A673 (cell line): ENCODE measurements at regions not wholly inside any gene's neighbourhood (a gene's known extent, or its start where the extent isn't known, plus 50 kb on each side); places are given as distances from the start of the nearest gene placed in this dataset.

Experiments used
- BruUV-seq: library from RNA; stranded (reverse); fragments of 400-500 nt; replicated peaks from 2 replicates; lab custom pipeline; 2021; lab: Mats Ljungman, UMichigan
- CTCF ChIA-PET: fragments of 300-600 bp; sonication (Branson Sonifier 250); formaldehyde crosslinking; loops from one replicate; lab custom pipeline; 2022; ENCODE audit warnings: antibody characterized with exemption; lab: Charles Lee
- POLR2A ChIA-PET: fragments of 300-600 bp; sonication (Branson Sonifier 250); formaldehyde crosslinking; loops from one replicate; lab custom pipeline; 2022; ENCODE audit warnings: antibody characterized with exemption; ENCODE audit not compliant: low non-redundant PET; lab: Charles Lee
- DNase-seq: peaks from one replicate; pipeline ENCODE4 v3.0.0-alpha.2; 2015; ENCODE audit warnings: low spot score
- H3K27ac ChIP-seq: fragments of 200-600 bp; sonication (generic); 2 replicates; pipeline ENCODE4 v1.5.1; 2016; ENCODE audit warnings: mixed run types, low read depth, mild to moderate bottlenecking, mixed read lengths, antibody characterized with exemption, low read length; ENCODE audit not compliant: poor library complexity, severe bottlenecking
- H3K27me3 ChIP-seq: fragments of 200-600 bp; sonication (generic); replicated peaks from 2 replicates; pipeline ENCODE4 v1.6.1; 2017; ENCODE audit warnings: mixed run types, low read depth, mild to moderate bottlenecking, mixed read lengths, antibody characterized with exemption, low read length; ENCODE audit not compliant: insufficient read depth, poor library complexity
- H3K36me3 ChIP-seq: fragments of 200-600 bp; sonication (generic); 2 replicates; pipeline ENCODE4 v1.6.1; 2016; ENCODE audit warnings: mixed run types, mild to moderate bottlenecking, mixed read lengths, antibody characterized with exemption, low read length; ENCODE audit not compliant: insufficient read depth, poor library complexity, severe bottlenecking
- H3K4me1 ChIP-seq: fragments of 200-600 bp; sonication (generic); 2 replicates; pipeline ENCODE4 v1.6.1; 2017; ENCODE audit warnings: mixed run types, mild to moderate bottlenecking, mixed read lengths, antibody characterized with exemption, low read length; ENCODE audit not compliant: insufficient read depth, poor library complexity, severe bottlenecking
- H3K4me3 ChIP-seq: fragments of 200-600 bp; sonication (generic); 2 replicates; pipeline ENCODE4 v1.5.1; 2016; ENCODE audit warnings: low read depth, mixed run types, mild to moderate bottlenecking, mixed read lengths, low read length; ENCODE audit not compliant: poor library complexity, severe bottlenecking
- H3K9me3 ChIP-seq: fragments of 200-600 bp; sonication (generic); 2 replicates; pipeline ENCODE4 v1.6.1; 2016; ENCODE audit warnings: mixed run types, low read depth, mild to moderate bottlenecking, mixed read lengths, antibody characterized with exemption, low read length; ENCODE audit not compliant: poor library complexity, severe bottlenecking
- CTCF ChIP-seq: fragments of 300-800, 200-600 bp; sonication (generic); conservative IDR thresholded peaks from 2 replicates; pipeline ENCODE4 v1.5.1; 2017; ENCODE audit warnings: low read depth, mild to moderate bottlenecking, antibody characterized with exemption, low read length, moderate library complexity, mixed read lengths
- EZH2 ChIP-seq: fragments of 200-600 bp; sonication (generic); IDR thresholded peaks from 2 replicates; pipeline ENCODE4 v1.6.1; 2017; ENCODE audit warnings: borderline replicate concordance, low read depth, mild to moderate bottlenecking, mixed read lengths, antibody characterized with exemption, low read length; ENCODE audit not compliant: poor library complexity, severe bottlenecking
- intact Hi-C: fragments of 100-400 bp; cut with micrococcal nuclease; formaldehyde crosslinking; loops from one replicate; pipeline ENCODE4 v1.10.0; 2022; ENCODE audit not compliant: unreplicated experiment

DNA sequence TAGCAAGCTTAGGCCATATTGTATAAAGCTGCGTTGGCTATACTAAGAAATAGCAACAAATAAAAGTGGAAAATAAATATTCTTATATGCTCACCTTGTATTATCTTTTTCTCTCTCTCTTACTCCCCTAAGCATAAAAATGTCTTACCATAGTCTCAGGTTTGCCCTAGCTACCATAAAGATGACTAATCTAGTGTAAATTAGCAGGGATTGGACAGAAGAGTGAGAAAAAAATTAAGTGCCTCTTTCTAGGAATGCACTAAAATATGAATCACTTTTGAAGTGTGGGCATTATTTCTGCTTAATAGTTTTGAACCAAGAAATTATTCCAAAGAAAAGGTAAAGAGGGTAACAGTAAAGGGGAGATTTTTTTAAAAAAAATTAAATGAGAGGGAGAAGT, 201.3 kb downstream of the HINT1 start:
- no peaks in the 10 kb centered on the region for H3K9me3 ChIP-seq
- no TSS peak for BruUV-seq
- H3K4me3 ChIP-seq, result no peak overlapping the region
- no peaks in the 10 kb centered on the region for H3K36me3 ChIP-seq
- POLR2A ChIA-PET, result no interaction called here
- H3K27ac ChIP-seq, result no peak overlapping the region
- H3K4me1 ChIP-seq, result no peaks in the 10 kb centered on the region
- no peaks in the 10 kb centered on the region for H3K27me3 ChIP-seq
- DNase-seq, result no peak
- CTCF ChIA-PET, result no interaction called here
- intact Hi-C loops, result no loop called here
- TF ChIP-seq CTCF (no peak), EZH2 (no peak)

DNA sequence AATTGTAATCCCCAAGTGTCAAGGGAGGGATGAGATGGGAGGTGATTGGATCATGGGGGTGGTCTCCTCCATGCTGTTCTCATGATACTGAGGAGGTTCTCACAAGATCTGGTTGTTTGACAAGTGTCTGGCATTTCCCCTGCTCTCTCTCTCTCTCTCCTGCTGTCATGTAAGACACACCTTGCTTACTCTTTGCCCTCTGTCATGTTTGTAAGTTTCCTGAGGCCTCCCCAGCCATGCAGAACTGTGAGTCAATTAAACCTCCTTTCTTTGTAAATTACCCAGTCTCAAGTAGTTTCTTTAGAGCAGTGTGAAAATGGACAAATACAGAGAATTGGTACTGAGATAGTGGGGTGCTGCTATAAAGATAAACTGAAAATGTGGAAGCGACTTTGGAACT, 207.9 kb downstream of the HINT1 start:
- no peaks in the 10 kb centered on the region for H3K9me3 ChIP-seq
- ChIA-PET POLR2A (no interaction called here), CTCF (no interaction called here)
- no peak for TF ChIP-seq EZH2
- no peak for TF ChIP-seq CTCF
- intact Hi-C loops, result no loop called here
- no peak overlapping the region for H3K27ac ChIP-seq
- no peaks in the 10 kb centered on the region for H3K36me3 ChIP-seq
- BruUV-seq, result no TSS peak
- DNase-seq, result no peak
- H3K4me1 ChIP-seq, result no peaks in the 10 kb centered on the region
- H3K27me3 ChIP-seq, result peaks cover 6% of the 10 kb centered on the region
- no peak overlapping the region for H3K4me3 ChIP-seq

GRCh38 chr5:130955041-130955440, 210.0 kb downstream of the HINT1 start:
- Histone ChIP-seq H3K9me3 (no peaks in the 10 kb centered on the region), H3K4me3 (no peak overlapping the region), H3K27ac (no peak overlapping the region), H3K4me1 (no peaks in the 10 kb centered on the region), H3K36me3 (no peaks in the 10 kb centered on the region), H3K27me3 (peaks cover 24% of the 10 kb centered on the region)
- DNase-seq, result no peak
- POLR2A ChIA-PET, result no interaction called here
- BruUV-seq, result no TSS peak
- TF ChIP-seq EZH2 (no peak), CTCF (no peak)
- intact Hi-C loops, result no loop called here
- CTCF ChIA-PET, result no interaction called here
